ENCODE measurements at regions not wholly inside any gene's neighbourhood (a gene's known extent, or its start where the extent isn't known, plus 50 kb on each side); places are given as distances from the start of the nearest gene placed in this dataset.

- TF ChIP-seq POLR2A (IDR thresholded peaks at IDR 0.05), result no peak
- Histone ChIP-seq H3K36me3 (no peaks in the 10 kb centered on the region), H3K4me1 (no peaks in the 10 kb centered on the region), H3K4me3 (no peak overlapping the region), H3K9me3 (no peaks in the 10 kb centered on the region), H3K27me3 (no peaks in the 10 kb centered on the region), H3K27ac (no peak overlapping the region)
- no peak for DNase-seq
- intact Hi-C loops (cut with DNase I), result no loop called here
- 82 to 86% methylated on average over 1 of the region's 1 CpG for WGBS, 2 donors
These were observed 174.9 kb upstream of the SPTLC3 start for GRCh38 chr20:12833861-12834260.

- no peak overlapping the region for H3K4me3 ChIP-seq
- WGBS, 2 donors, result 43 to 60% methylated on average over 1 of the region's 1 CpG
- H3K27me3 ChIP-seq, result no peaks in the 10 kb centered on the region
- no peak for DNase-seq
- no peak overlapping the region for H3K27ac ChIP-seq
- intact Hi-C loops (cut with DNase I), result no loop called here
- no peaks in the 10 kb centered on the region for H3K4me1 ChIP-seq
- no peaks in the 10 kb centered on the region for H3K36me3 ChIP-seq
- TF ChIP-seq CTCF (IDR thresholded peaks at IDR 0.05), result no peak
- no peak for TF ChIP-seq POLR2A (IDR thresholded peaks at IDR 0.05)
- no peaks in the 10 kb centered on the region for H3K9me3 ChIP-seq
These were observed 172.8 kb upstream of the SPTLC3 start for GRCh38 chr20:12835999-12836398.

GRCh38 chr20:12837646-12838045 is 171.1 kb upstream of the SPTLC3 start:
- TF ChIP-seq POLR2A (IDR thresholded peaks at IDR 0.05) (no peak), CTCF (IDR thresholded peaks at IDR 0.05) (no peak)
- H3K9me3 ChIP-seq, result no peaks in the 10 kb centered on the region
- no peaks in the 10 kb centered on the region for H3K36me3 ChIP-seq
- 43 to 50% methylated on average over 2 of the region's 2 CpGs for WGBS, 2 donors
- H3K27me3 ChIP-seq, result no peaks in the 10 kb centered on the region
- H3K4me1 ChIP-seq, result no peaks in the 10 kb centered on the region
- intact Hi-C loops (cut with DNase I), result no loop called here
- DNase-seq, result no peak
- H3K27ac ChIP-seq, result no peak overlapping the region
- no peak overlapping the region for H3K4me3 ChIP-seq

- H3K4me3 ChIP-seq, result no peak overlapping the region
- 77 to 88% methylated on average over 3 of the region's 3 CpGs for WGBS, 2 donors
- H3K27ac ChIP-seq, result no peak overlapping the region
- no peaks in the 10 kb centered on the region for H3K27me3 ChIP-seq
- H3K36me3 ChIP-seq, result no peaks in the 10 kb centered on the region
- no peaks in the 10 kb centered on the region for H3K9me3 ChIP-seq
- no peak for DNase-seq
- intact Hi-C loops (cut with DNase I), result no loop called here
- no peaks in the 10 kb centered on the region for H3K4me1 ChIP-seq
- TF ChIP-seq POLR2A (IDR thresholded peaks at IDR 0.05) (no peak), CTCF (IDR thresholded peaks at IDR 0.05) (peak in 1 of 6 experiments; percentile 19)
These were observed 170.4 kb upstream of the SPTLC3 start for GRCh38 chr20:12838261-12838866.

GRCh38 chr20:12847872-12848271 is 160.9 kb upstream of the SPTLC3 start:
- Histone ChIP-seq H3K9me3 (no peaks in the 10 kb centered on the region), H3K27me3 (no peaks in the 10 kb centered on the region), H3K36me3 (no peaks in the 10 kb centered on the region), H3K4me1 (no peaks in the 10 kb centered on the region), H3K4me3 (no peak overlapping the region), H3K27ac (no peak overlapping the region)
- 18 to 37% methylated on average over 2 of the region's 2 CpGs for WGBS, 2 donors
- DNase-seq, result no peak
- TF ChIP-seq POLR2A (IDR thresholded peaks at IDR 0.05) (no peak), CTCF (IDR thresholded peaks at IDR 0.05) (no peak)
- intact Hi-C loops (cut with DNase I), result no loop called here
